Kidney (tissue), 13 donors: ENCODE measurements at regions not wholly inside any gene's neighbourhood (a gene's known extent, or its start where the extent isn't known, plus 50 kb on each side); places are given as distances from the start of the nearest gene placed in this dataset.

Source experiments
- DNase-seq, 5 donors: peaks; one replicate each; pipeline ENCODE4 v3.0.0-alpha.2; 2013 to 2020
- FAIRE-seq: peaks from 2 replicates; lab custom pipeline; 2012; peaks lifted over from hg19 to GRCh38; lab: Jason Lieb, UNC
- H3K27ac ChIP-seq, 2 donors: one replicate each; pipeline ENCODE4 v1.7.0; 2013; ENCODE audit warnings: low read depth in 2 of 2, low read length in 2 of 2, inconsistent platforms in 1 of 2
- H3K27me3 ChIP-seq: one replicate; pipeline ENCODE4 v1.7.1; 2013; ENCODE audit warnings: low read length, inconsistent platforms; ENCODE audit not compliant: control insufficient read depth, insufficient read depth
- H3K36me3 ChIP-seq, 3 donors: one replicate each; pipeline versions ENCODE4 v1.7.0 to v1.7.1; 2013; ENCODE audit warnings: low read length in 3 of 3, control low read depth in 1 of 3, inconsistent platforms in 1 of 3; ENCODE audit not compliant: insufficient read depth in 3 of 3, control insufficient read depth in 2 of 3
- H3K4me1 ChIP-seq, 3 donors: one replicate each; pipeline versions ENCODE4 v1.7.0 to v1.7.1; 2013; ENCODE audit warnings: low read length in 3 of 3, inconsistent platforms in 1 of 3, low read depth in 1 of 3; ENCODE audit not compliant: control insufficient read depth in 2 of 3, insufficient read depth in 2 of 3
- H3K4me3 ChIP-seq, 3 donors: one replicate each; pipeline versions ENCODE4 v1.7.0 to v1.8.1; 2013; ENCODE audit warnings: low read length in 3 of 3, control low read depth in 1 of 3, inconsistent platforms in 1 of 3
- H3K9ac ChIP-seq, 3 donors: one replicate each; pipeline versions ENCODE4 v1.7.0 to v1.7.1; 2013; ENCODE audit warnings: low read length in 3 of 3, control low read depth in 1 of 3, inconsistent platforms in 1 of 3
- H3K9me3 ChIP-seq, 3 donors: one replicate each; pipeline versions ENCODE4 v1.7.0 to v1.7.1; 2013; ENCODE audit warnings: low read length in 3 of 3, control low read depth in 1 of 3, inconsistent platforms in 1 of 3; ENCODE audit not compliant: control insufficient read depth in 2 of 3, insufficient read depth in 1 of 3
- CTCF ChIP-seq: IDR thresholded peaks from 3 replicates; pipeline ENCODE4 v1.5.1; 2012; ENCODE audit warnings: mild to moderate bottlenecking, moderate library complexity, borderline replicate concordance; ENCODE audit not compliant: insufficient read depth; ENCODE audit errors: extremely low read depth
- intact Hi-C: fragments of 100-400 bp; cut with DNase I; formaldehyde crosslinking; loops from one replicate; pipeline ENCODE4 v1.11.1; 2022
- donor health status: control.
- donor health status: control.
- donor health status: control.
- donor health status: control.
- donor health status: control.
- donor health status: DM: yes; HTN: yes; CAD: no.
- donor health status: Normal renal cell carcinoma (clear cell type).

GRCh38 chr2:40558761-40559160, 106.9 kb upstream of the SLC8A1 start:
- Histone ChIP-seq H3K36me3 (no peaks in the 10 kb centered on the region), H3K4me3 (no peak overlapping the region), H3K4me1 (no peaks in the 10 kb centered on the region), H3K27ac (no peak overlapping the region), H3K9me3 (no peaks in the 10 kb centered on the region), H3K9ac (no peak overlapping the region), H3K27me3 (no peaks in the 10 kb centered on the region)
- FAIRE-seq (no peak), DNase-seq (no peak)
- intact Hi-C loops = loop anchor here (10.0 kb wide), 1 partner anchor 644 kb away; no protein-coding TSS in a partner anchor
- no peak for TF ChIP-seq CTCF

- FAIRE-seq (no peak), DNase-seq (no peak)
- H3K36me3 ChIP-seq = no peaks in the 10 kb centered on the region
- no peaks in the 10 kb centered on the region for H3K27me3 ChIP-seq
- no peaks in the 10 kb centered on the region for H3K4me1 ChIP-seq
- no peaks in the 10 kb centered on the region for H3K9me3 ChIP-seq
- H3K4me3 ChIP-seq = no peak overlapping the region
- H3K9ac ChIP-seq = no peak overlapping the region
- TF ChIP-seq CTCF = no peak
- intact Hi-C loops = loop anchor here (10.0 kb wide), 1 partner anchor 644 kb away; no protein-coding TSS in a partner anchor
- H3K27ac ChIP-seq = no peak overlapping the region
Observed at GRCh38 chr2:40559175-40559574, 107.3 kb upstream of the SLC8A1 start.

GRCh38 chr2:40564184-40564583, 112.3 kb upstream of the SLC8A1 start:
- TF ChIP-seq CTCF = no peak
- H3K4me3 ChIP-seq = no peak overlapping the region
- H3K9ac ChIP-seq = no peak overlapping the region
- H3K27me3 ChIP-seq = no peaks in the 10 kb centered on the region
- intact Hi-C loops = no loop called here
- H3K36me3 ChIP-seq = no peaks in the 10 kb centered on the region
- H3K27ac ChIP-seq = no peak overlapping the region
- H3K9me3 ChIP-seq = no peaks in the 10 kb centered on the region
- no peak for FAIRE-seq
- DNase-seq = no peak
- H3K4me1 ChIP-seq = no peaks in the 10 kb centered on the region

- no peaks in the 10 kb centered on the region for H3K9me3 ChIP-seq
- intact Hi-C loops = no loop called here
- no peak for TF ChIP-seq CTCF
- H3K4me1 ChIP-seq = no peaks in the 10 kb centered on the region
- no peak overlapping the region for H3K9ac ChIP-seq
- no peak for FAIRE-seq
- H3K27me3 ChIP-seq = no peaks in the 10 kb centered on the region
- no peak overlapping the region for H3K4me3 ChIP-seq
- H3K36me3 ChIP-seq = no peaks in the 10 kb centered on the region
- H3K27ac ChIP-seq = no peak overlapping the region
- no peak for DNase-seq
Observed at GRCh38 chr2:40579247-40579646, 127.4 kb upstream of the SLC8A1 start.
